H1 (cell line): ENCODE measurements at regions not wholly inside any gene's neighbourhood (a gene's known extent, or its start where the extent isn't known, plus 50 kb on each side); places are given as distances from the start of the nearest gene placed in this dataset.

Experiments
- CTCF ChIA-PET: fragments of 300-600 bp; sonication (Branson Sonifier 250); formaldehyde crosslinking; loops from one replicate; lab custom pipeline; 2021; ENCODE audit not compliant: partially characterized antibody; lab: Charles Lee
- POLR2A ChIA-PET: fragments of 300-600 bp; sonication (Branson Sonifier 250); formaldehyde crosslinking; loops from one replicate; lab custom pipeline; 2021; ENCODE audit warnings: inconsistent platforms; ENCODE audit not compliant: partially characterized antibody; lab: Charles Lee
- DNase-seq, 2 experiments: peaks; one replicate each; pipeline versions ENCODE4 v3.0.0 to v3.0.0-alpha.2; 2010 to 2022; ENCODE audit warnings: low spot score in 2 of 2, low read depth in 1 of 2, mixed read lengths in 1 of 2
- FAIRE-seq: peaks from 2 replicates; lab custom pipeline; 2011; peaks lifted over from hg19 to GRCh38; lab: Jason Lieb, UNC
- H2AFZ ChIP-seq: 2 replicates; pipeline ENCODE4 v1.8.1; 2012; ENCODE audit warnings: low read length, inconsistent platforms
- H2AK5ac ChIP-seq: 2 replicates; pipeline ENCODE4 v1.6.1; 2013; ENCODE audit warnings: low read depth, low read length
- H2BK120ac ChIP-seq: replicated peaks from 2 replicates; pipeline ENCODE3; 2013; ENCODE audit warnings: low read depth, low read length, inconsistent platforms
- H2BK12ac ChIP-seq: 2 replicates; pipeline ENCODE4 v1.6.1; 2013; ENCODE audit warnings: low read depth, low read length
- H2BK15ac ChIP-seq: 2 replicates; pipeline ENCODE4 v1.6.1; 2013; ENCODE audit warnings: low read length
- H2BK20ac ChIP-seq: 2 replicates; pipeline ENCODE4 v1.6.1; 2013; ENCODE audit warnings: low read length
- H2BK5ac ChIP-seq: 2 replicates; pipeline ENCODE4 v1.6.1; 2013; ENCODE audit warnings: low read depth, low read length
- H3K14ac ChIP-seq: 2 replicates; pipeline ENCODE4 v1.6.1; 2013; ENCODE audit warnings: inconsistent platforms; ENCODE audit not compliant: insufficient read length
- H3K18ac ChIP-seq: 2 replicates; pipeline ENCODE4 v1.6.1; 2013; ENCODE audit warnings: low read length; ENCODE audit errors: extremely low read depth
- H3K23ac ChIP-seq: 2 replicates; pipeline ENCODE4 v1.6.1; 2013; ENCODE audit warnings: inconsistent platforms; ENCODE audit not compliant: insufficient read length
- H3K23me2 ChIP-seq: 2 replicates; pipeline ENCODE4 v1.6.1; 2013; ENCODE audit warnings: low read depth, low read length
- H3K27ac ChIP-seq: 2 replicates; pipeline ENCODE4 v1.6.1; 2011; ENCODE audit warnings: low read depth, low read length, inconsistent platforms
- H3K27me3 ChIP-seq, 4 experiments: replicated peaks in 1 of 4; 1 replicate in 1 of 4; 2 replicates in 3 of 4; pipeline versions ENCODE4 v1.6.1 to v1.8.1; 2011 to 2013; ENCODE audit warnings: low read length in 3 of 4, mild to moderate bottlenecking in 3 of 4, inconsistent platforms in 2 of 4, mixed read lengths in 2 of 4, moderate library complexity in 1 of 4; ENCODE audit not compliant: control insufficient read depth in 3 of 4, insufficient read depth in 3 of 4; ENCODE audit errors: extremely low read depth in 1 of 4
- H3K36me3 ChIP-seq, 4 experiments: 2 replicates each; pipeline versions ENCODE4 v1.6.1 to v1.8.1; 2011 to 2013; ENCODE audit warnings: mild to moderate bottlenecking in 4 of 4, low read length in 3 of 4, moderate library complexity in 2 of 4, control low read depth in 1 of 4, inconsistent platforms in 1 of 4; ENCODE audit not compliant: insufficient read depth in 4 of 4, control insufficient read depth in 2 of 4
- H3K4ac ChIP-seq: replicated peaks from 2 replicates; pipeline ENCODE3; 2013; ENCODE audit warnings: low read length, low read depth, mixed read lengths, inconsistent platforms; ENCODE audit not compliant: insufficient read length
- H3K4me1 ChIP-seq, 4 experiments: replicated peaks in 1 of 4; 1 replicate in 1 of 4; 2 replicates in 3 of 4; pipeline versions ENCODE4 v1.6.1 to v1.8.1; 2011 to 2013; ENCODE audit warnings: low read length in 3 of 4, inconsistent platforms in 2 of 4, mixed read lengths in 1 of 4; ENCODE audit not compliant: insufficient read depth in 4 of 4, control insufficient read depth in 3 of 4
- H3K4me2 ChIP-seq, 2 experiments: 2 replicates each; pipeline versions ENCODE4 v1.6.1 to v1.8.1; 2011 to 2013; ENCODE audit warnings: low read depth in 2 of 2, low read length in 2 of 2, control low read depth in 1 of 2, inconsistent platforms in 1 of 2, mild to moderate bottlenecking in 1 of 2; ENCODE audit not compliant: insufficient read depth in 1 of 2
- H3K4me3 ChIP-seq, 4 experiments: fragments of 200-600, 300-600 bp in 1 of 4; sonication (generic), shearing (Covaris generic), sonication (Bioruptor Twin) in 1 of 4; 2 replicates each; pipeline versions ENCODE4 v1.5.1 to v1.8.1; 2011 to 2016; ENCODE audit warnings: low read length in 4 of 4, low read depth in 3 of 4, control low read depth in 2 of 4, inconsistent platforms in 2 of 4, mild to moderate bottlenecking in 2 of 4, mixed read lengths in 1 of 4, moderate library complexity in 1 of 4; ENCODE audit not compliant: insufficient read depth in 2 of 4; ENCODE audit errors: extremely low read depth in 1 of 4
- H3K56ac ChIP-seq: replicated peaks from 2 replicates; pipeline ENCODE3; 2013; ENCODE audit warnings: low read depth, mild to moderate bottlenecking, mixed read lengths, low read length, inconsistent platforms; ENCODE audit not compliant: insufficient read length
- H3K79me1 ChIP-seq: 2 replicates; pipeline ENCODE4 v1.6.1; 2013; ENCODE audit warnings: low read depth, low read length, control low read depth
- H3K79me2 ChIP-seq, 2 experiments: 2 replicates each; pipeline versions ENCODE4 v1.6.1 to v1.8.1; 2012 to 2013; ENCODE audit warnings: low read length in 2 of 2, mild to moderate bottlenecking in 2 of 2, inconsistent platforms in 1 of 2; ENCODE audit not compliant: insufficient read depth in 2 of 2, control insufficient read depth in 1 of 2
- H3K9ac ChIP-seq, 4 experiments: replicated peaks in 1 of 4; 1 replicate in 1 of 4; 2 replicates in 3 of 4; pipeline versions ENCODE4 v1.6.1 to v1.8.1; 2011 to 2013; ENCODE audit warnings: low read depth in 3 of 4, low read length in 3 of 4, control low read depth in 2 of 4, mild to moderate bottlenecking in 2 of 4, moderate library complexity in 2 of 4, inconsistent platforms in 1 of 4; ENCODE audit errors: extremely low read depth in 1 of 4
- H3K9me3 ChIP-seq, 2 experiments: 2 replicates each; pipeline versions ENCODE4 v1.6.1 to v1.8.1; 2012 to 2013; ENCODE audit warnings: mild to moderate bottlenecking in 2 of 2, moderate library complexity in 2 of 2, control low read depth in 1 of 2, inconsistent platforms in 1 of 2, low read depth in 1 of 2, low read length in 1 of 2, mixed read lengths in 1 of 2; ENCODE audit not compliant: insufficient read depth in 2 of 2
- H4K20me1 ChIP-seq, 2 experiments: replicated peaks in 1 of 2; 2 replicates each; pipeline versions ENCODE3 to v1.8.1; 2011 to 2013; ENCODE audit warnings: inconsistent platforms in 2 of 2, low read length in 2 of 2, mild to moderate bottlenecking in 1 of 2; ENCODE audit not compliant: insufficient read depth in 2 of 2, control insufficient read depth in 1 of 2
- H4K5ac ChIP-seq: 2 replicates; pipeline ENCODE4 v1.6.1; 2013; ENCODE audit warnings: low read length, low read depth, mixed read lengths, inconsistent platforms; ENCODE audit not compliant: insufficient read length
- H4K8ac ChIP-seq: 2 replicates; pipeline ENCODE4 v1.8.0; 2013; ENCODE audit warnings: mild to moderate bottlenecking, moderate library complexity, low read length, inconsistent platforms; ENCODE audit not compliant: insufficient read depth; ENCODE audit errors: extremely low read depth
- H4K91ac ChIP-seq: replicated peaks from 2 replicates; pipeline ENCODE3; 2013; ENCODE audit warnings: low read length, mixed read lengths, inconsistent platforms; ENCODE audit not compliant: insufficient read length
- CHD2 ChIP-seq: IDR thresholded peaks from 2 replicates; pipeline ENCODE4 v1.6.1; 2012; ENCODE audit warnings: low read length, improper control_type of control experiment
- CREB1 ChIP-seq: IDR thresholded peaks from 2 replicates; pipeline ENCODE4 v1.6.1; 2012; ENCODE audit warnings: inconsistent platforms
- KDM5A ChIP-seq: fragments of 200-600 bp; IDR thresholded peaks from 2 replicates; pipeline ENCODE4 v1.7.1; 2012; ENCODE audit warnings: mild to moderate bottlenecking, low read length, inconsistent platforms, mixed read lengths
- PHF8 ChIP-seq: fragments of 200-600 bp; sonication (generic); conservative IDR thresholded peaks from 2 replicates; pipeline ENCODE4 v1.7.1; 2012; ENCODE audit warnings: low read depth, mild to moderate bottlenecking, inconsistent platforms, low read length, moderate library complexity
- POU5F1 ChIP-seq: IDR thresholded peaks from 2 replicates; pipeline ENCODE4 v1.6.1; 2011; ENCODE audit warnings: low read depth, mild to moderate bottlenecking, low read length, moderate library complexity
- RAD21 ChIP-seq, 2 experiments: IDR thresholded peaks in 1 of 2; conservative IDR thresholded peaks in 1 of 2; 2 replicates each; pipeline ENCODE4 v1.6.1; 2011; ENCODE audit warnings: low read depth in 2 of 2, low read length in 2 of 2, improper control_type of control experiment in 1 of 2, inconsistent platforms in 1 of 2, mild to moderate bottlenecking in 1 of 2, moderate library complexity in 1 of 2
- SIX5 ChIP-seq: IDR thresholded peaks from 2 replicates; pipeline ENCODE4 v1.6.1; 2011; ENCODE audit warnings: mild to moderate bottlenecking, low read depth, low read length
- SP1 ChIP-seq: IDR thresholded peaks from 2 replicates; pipeline ENCODE4 v1.6.1; 2011; ENCODE audit warnings: low read depth, low read length
- WGBS, 2 experiments: shearing (Covaris generic) in 1 of 2; methylation state at CpG; one replicate each; pipeline versions ENCODE4 v1.1.6 to v1.1.7; 2013 to 2015; ENCODE audit warnings: low lambda C conversion rate in 2 of 2, mixed read lengths in 2 of 2, inconsistent platforms in 1 of 2, low coverage in 1 of 2, missing lambda C conversion rate in 1 of 2; ENCODE audit not compliant: insufficient replicate concordance in 2 of 2, insufficient coverage in 1 of 2, insufficient read length in 1 of 2; ENCODE audit errors: extremely low coverage in 1 of 2, missing lambda C conversion rate in 1 of 2; 5-methylcytosine and 5-hydroxymethylcytosine counted together
- TF ChIP-seq, protein P1 (sequence below), 3 experiments: IDR thresholded peaks; 1 replicate in 2 of 3; 2 replicates in 1 of 3; pipeline versions ENCODE4 v1.5.1 to v1.6.1; 2011; ENCODE audit warnings: low read length in 3 of 3, mild to moderate bottlenecking in 3 of 3, inconsistent platforms in 2 of 3, low read depth in 1 of 3, moderate library complexity in 1 of 3; ENCODE audit not compliant: insufficient read depth in 1 of 3; ENCODE audit errors: control extremely low read depth in 1 of 3
- TF ChIP-seq, protein P2 (sequence below): IDR thresholded peaks from 2 replicates; pipeline ENCODE4 v1.6.1; 2012; ENCODE audit warnings: inconsistent platforms

DNA sequence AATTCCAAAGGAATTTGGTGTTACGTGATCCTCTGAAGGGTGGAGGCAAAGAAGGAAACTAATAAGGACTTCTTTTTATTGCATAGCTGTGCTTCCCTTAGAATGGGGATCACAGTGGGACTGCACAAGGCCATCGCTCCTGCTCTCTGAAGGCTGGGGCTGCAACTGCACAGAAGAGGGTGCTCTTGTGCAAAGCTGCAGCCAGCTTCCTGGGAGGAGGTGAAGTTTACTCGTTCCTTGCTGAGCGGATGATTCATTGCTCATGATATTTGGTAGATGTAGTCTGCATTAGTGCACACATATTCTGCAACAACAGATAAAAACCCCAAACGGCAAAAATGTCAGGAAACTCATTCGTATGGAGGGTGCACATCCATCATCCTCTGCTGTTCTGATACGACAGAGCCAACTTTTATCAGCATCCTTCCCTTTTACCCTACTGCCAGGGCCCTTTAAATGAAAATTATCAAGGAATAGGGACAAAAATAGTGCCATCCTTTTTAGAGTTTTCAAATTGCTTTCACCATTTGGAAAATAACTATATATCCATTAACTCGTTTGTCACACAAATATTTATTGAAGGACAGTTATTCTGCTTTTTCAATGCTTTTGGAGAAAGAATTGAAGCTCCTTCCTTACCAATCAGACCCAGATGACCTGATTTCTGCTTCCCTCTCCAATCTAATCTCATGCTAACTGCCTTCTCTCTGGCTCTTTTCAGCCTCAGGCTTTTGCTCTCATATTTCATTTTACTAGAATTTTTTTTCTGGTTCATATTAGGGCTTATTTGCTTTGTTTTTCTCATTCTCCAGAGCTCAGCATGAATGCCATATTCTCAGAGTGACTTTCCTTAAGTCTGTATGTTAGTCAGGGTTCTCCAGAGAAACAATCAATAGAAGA is 263.6 kb downstream of the DUSP10 start:
- no peaks in the 10 kb centered on the region for H3K36me3 ChIP-seq
- H2BK15ac ChIP-seq = no peak overlapping the region
- no peak overlapping the region for H3K4me3 ChIP-seq
- TF ChIP-seq, protein P1, sequence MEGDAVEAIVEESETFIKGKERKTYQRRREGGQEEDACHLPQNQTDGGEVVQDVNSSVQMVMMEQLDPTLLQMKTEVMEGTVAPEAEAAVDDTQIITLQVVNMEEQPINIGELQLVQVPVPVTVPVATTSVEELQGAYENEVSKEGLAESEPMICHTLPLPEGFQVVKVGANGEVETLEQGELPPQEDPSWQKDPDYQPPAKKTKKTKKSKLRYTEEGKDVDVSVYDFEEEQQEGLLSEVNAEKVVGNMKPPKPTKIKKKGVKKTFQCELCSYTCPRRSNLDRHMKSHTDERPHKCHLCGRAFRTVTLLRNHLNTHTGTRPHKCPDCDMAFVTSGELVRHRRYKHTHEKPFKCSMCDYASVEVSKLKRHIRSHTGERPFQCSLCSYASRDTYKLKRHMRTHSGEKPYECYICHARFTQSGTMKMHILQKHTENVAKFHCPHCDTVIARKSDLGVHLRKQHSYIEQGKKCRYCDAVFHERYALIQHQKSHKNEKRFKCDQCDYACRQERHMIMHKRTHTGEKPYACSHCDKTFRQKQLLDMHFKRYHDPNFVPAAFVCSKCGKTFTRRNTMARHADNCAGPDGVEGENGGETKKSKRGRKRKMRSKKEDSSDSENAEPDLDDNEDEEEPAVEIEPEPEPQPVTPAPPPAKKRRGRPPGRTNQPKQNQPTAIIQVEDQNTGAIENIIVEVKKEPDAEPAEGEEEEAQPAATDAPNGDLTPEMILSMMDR (IDR thresholded peaks at IDR 0.05; ENCODE audit: control extremely low read depth in 1 of 3, insufficient read depth in 1 of 3, low read depth in 1 of 3, low read length in 3 of 3) = peak; percentile 70 to 85 (median 84)
- TF ChIP-seq, protein P2, sequence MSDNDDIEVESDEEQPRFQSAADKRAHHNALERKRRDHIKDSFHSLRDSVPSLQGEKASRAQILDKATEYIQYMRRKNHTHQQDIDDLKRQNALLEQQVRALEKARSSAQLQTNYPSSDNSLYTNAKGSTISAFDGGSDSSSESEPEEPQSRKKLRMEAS = no peak
- TF ChIP-seq SP1 (no peak), CHD2 (no peak), SIX5 (no peak), POU5F1 (no peak), RAD21 (IDR thresholded peaks at IDR 0.05 in 1 of 2, conservative IDR thresholded peaks at IDR 0.05 in 1 of 2; ENCODE audit: low read depth in 2 of 2, low read length in 2 of 2) (peak; percentile 90 to 93), KDM5A (no peak), PHF8 (no peak), CREB1 (no peak)
- H3K23me2 ChIP-seq = no peaks in the 10 kb centered on the region
- peak; percentile 25 to 46 for DNase-seq
- no peaks in the 10 kb centered on the region for H3K79me1 ChIP-seq
- no peaks in the 10 kb centered on the region for H3K27me3 ChIP-seq
- ChIA-PET CTCF (interaction anchor here (0.6 to 3.2 kb wide), 36 partner anchors 8 to 1182 kb away, joined by 3 to 16 read pairs (median 4); no protein-coding TSS in a partner anchor), POLR2A (no interaction called here)
- no peaks in the 10 kb centered on the region for H4K20me1 ChIP-seq
- no peak overlapping the region for H2BK20ac ChIP-seq
- H3K56ac ChIP-seq = no peak overlapping the region
- no peak overlapping the region for H2BK5ac ChIP-seq
- H3K4me1 ChIP-seq = no peaks in the 10 kb centered on the region
- no peak overlapping the region for H4K8ac ChIP-seq
- H3K14ac ChIP-seq = no peak overlapping the region
- H3K18ac ChIP-seq = no peak overlapping the region
- no peak overlapping the region for H3K4ac ChIP-seq
- no peak overlapping the region for H4K91ac ChIP-seq
- H2BK120ac ChIP-seq = no peak overlapping the region
- 52% methylated on average over 8 of the region's 8 CpGs; no CpG with 5 or more reads in 1 of the 2 experiments for WGBS, 2 experiments
- no peak overlapping the region for H3K23ac ChIP-seq
- H2AK5ac ChIP-seq = no peak overlapping the region
- no peaks in the 10 kb centered on the region for H3K79me2 ChIP-seq
- no peak overlapping the region for H3K4me2 ChIP-seq
- no peak for FAIRE-seq
- H3K9ac ChIP-seq = no peak overlapping the region
- H3K27ac ChIP-seq = no peak overlapping the region
- no peak overlapping the region for H2AFZ ChIP-seq
- H4K5ac ChIP-seq = no peak overlapping the region
- no peaks in the 10 kb centered on the region for H3K9me3 ChIP-seq
- H2BK12ac ChIP-seq = no peak overlapping the region
